ENCODE measurements at regions not wholly inside any gene's neighbourhood (a gene's known extent, or its start where the extent isn't known, plus 50 kb on each side); places are given as distances from the start of the nearest gene placed in this dataset.

DNA sequence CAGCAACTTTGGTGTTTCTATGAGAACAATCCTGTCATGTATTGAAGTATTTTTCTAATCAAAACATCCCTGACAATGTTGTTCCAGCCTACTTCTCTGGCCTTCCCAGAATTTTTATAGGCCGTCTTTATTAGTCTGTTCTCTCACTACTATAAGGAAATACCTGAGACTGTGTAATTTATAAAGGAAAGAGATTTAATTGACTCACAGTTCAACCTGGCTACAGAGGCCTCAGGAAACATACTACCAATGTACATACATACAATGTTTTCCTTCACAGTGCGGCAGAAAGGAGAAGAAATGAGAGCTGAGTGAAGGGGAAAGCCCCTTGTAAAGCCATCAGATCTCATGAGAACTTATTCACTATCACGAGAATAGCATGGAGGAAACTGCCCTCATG, 484.7 kb upstream of the PODXL start:
- no peak for TF ChIP-seq GABPA (IDR thresholded peaks at IDR 0.05; ENCODE audit: low read depth)
- no peak for TF ChIP-seq REST (IDR thresholded peaks at IDR 0.05; ENCODE audit: insufficient replicate concordance, low read depth)
- TF ChIP-seq SPI1 (IDR thresholded peaks at IDR 0.05; ENCODE audit: borderline replicate concordance, low read depth): no peak
- TF ChIP-seq POLR2AphosphoS5 (IDR thresholded peaks at IDR 0.05; ENCODE audit: low read depth): no peak
- TF ChIP-seq, protein P1, sequence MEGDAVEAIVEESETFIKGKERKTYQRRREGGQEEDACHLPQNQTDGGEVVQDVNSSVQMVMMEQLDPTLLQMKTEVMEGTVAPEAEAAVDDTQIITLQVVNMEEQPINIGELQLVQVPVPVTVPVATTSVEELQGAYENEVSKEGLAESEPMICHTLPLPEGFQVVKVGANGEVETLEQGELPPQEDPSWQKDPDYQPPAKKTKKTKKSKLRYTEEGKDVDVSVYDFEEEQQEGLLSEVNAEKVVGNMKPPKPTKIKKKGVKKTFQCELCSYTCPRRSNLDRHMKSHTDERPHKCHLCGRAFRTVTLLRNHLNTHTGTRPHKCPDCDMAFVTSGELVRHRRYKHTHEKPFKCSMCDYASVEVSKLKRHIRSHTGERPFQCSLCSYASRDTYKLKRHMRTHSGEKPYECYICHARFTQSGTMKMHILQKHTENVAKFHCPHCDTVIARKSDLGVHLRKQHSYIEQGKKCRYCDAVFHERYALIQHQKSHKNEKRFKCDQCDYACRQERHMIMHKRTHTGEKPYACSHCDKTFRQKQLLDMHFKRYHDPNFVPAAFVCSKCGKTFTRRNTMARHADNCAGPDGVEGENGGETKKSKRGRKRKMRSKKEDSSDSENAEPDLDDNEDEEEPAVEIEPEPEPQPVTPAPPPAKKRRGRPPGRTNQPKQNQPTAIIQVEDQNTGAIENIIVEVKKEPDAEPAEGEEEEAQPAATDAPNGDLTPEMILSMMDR (IDR thresholded peaks at IDR 0.05; ENCODE audit: insufficient read depth, low read length): no peak
- Histone ChIP-seq H3K27me3 (ENCODE audit: insufficient read depth, poor library complexity, severe bottlenecking) (no peaks in the 10 kb centered on the region), H3K27ac (replicated peaks) (no peak overlapping the region), H3K4me3 (replicated peaks; ENCODE audit: insufficient read depth, low read length) (no peak overlapping the region)
- DNase-seq (ENCODE audit: low read depth in 1 of 2, low spot score in 1 of 2): no peak

DNA sequence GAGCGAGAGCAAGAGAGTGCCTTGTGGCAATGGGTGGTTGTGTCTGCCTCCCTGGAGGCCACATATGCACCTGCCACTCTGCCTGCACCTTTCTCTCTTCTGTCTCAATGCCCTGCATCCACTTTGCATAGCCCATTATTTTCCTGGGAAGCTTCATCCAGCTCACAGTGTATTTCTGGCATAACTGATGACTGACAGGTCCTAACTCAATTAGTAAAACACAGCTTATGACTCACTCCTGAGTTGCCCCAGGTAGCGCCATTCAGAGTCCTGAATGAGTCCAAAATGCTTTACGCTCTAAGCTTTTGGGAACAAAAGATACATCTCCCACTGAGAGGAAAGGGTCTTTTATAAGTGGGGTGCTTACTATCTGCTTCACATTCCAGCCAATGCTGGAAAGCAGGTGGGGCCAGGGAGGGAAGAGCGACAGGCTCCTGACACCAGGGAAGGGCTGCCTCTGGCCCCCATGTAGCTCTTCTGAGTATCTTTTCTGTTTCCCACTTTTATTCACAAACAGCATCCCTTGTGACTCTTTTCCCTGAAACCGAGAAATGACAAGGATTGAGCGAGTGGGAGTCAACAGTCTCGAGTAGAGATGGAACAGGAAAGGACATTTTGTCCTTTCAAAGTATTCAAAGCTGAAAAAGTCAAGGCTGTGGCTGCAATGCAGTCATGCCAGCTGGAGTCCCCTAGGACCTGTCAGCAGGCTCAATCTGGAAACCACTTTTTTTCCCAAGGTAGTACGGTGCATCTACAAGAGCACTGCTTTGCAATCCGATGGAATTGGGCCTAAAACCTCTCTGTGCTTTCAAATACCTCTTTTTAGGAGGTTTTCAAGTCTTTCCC, 479.3 kb upstream of the PODXL start:
- Histone ChIP-seq H3K27ac (replicated peaks) (no peak overlapping the region), H3K27me3 (ENCODE audit: insufficient read depth, poor library complexity, severe bottlenecking) (no peaks in the 10 kb centered on the region), H3K4me3 (replicated peaks; ENCODE audit: insufficient read depth, low read length) (no peak overlapping the region)
- no peak for DNase-seq (ENCODE audit: low read depth in 1 of 2, low spot score in 1 of 2)
- TF ChIP-seq SPI1 (IDR thresholded peaks at IDR 0.05; ENCODE audit: borderline replicate concordance, low read depth) (no peak), REST (IDR thresholded peaks at IDR 0.05; ENCODE audit: insufficient replicate concordance, low read depth) (no peak), POLR2AphosphoS5 (IDR thresholded peaks at IDR 0.05; ENCODE audit: low read depth) (no peak), GABPA (IDR thresholded peaks at IDR 0.05; ENCODE audit: low read depth) (no peak)
- TF ChIP-seq, protein P1 (IDR thresholded peaks at IDR 0.05; ENCODE audit: insufficient read depth, low read length): no peak

DNA sequence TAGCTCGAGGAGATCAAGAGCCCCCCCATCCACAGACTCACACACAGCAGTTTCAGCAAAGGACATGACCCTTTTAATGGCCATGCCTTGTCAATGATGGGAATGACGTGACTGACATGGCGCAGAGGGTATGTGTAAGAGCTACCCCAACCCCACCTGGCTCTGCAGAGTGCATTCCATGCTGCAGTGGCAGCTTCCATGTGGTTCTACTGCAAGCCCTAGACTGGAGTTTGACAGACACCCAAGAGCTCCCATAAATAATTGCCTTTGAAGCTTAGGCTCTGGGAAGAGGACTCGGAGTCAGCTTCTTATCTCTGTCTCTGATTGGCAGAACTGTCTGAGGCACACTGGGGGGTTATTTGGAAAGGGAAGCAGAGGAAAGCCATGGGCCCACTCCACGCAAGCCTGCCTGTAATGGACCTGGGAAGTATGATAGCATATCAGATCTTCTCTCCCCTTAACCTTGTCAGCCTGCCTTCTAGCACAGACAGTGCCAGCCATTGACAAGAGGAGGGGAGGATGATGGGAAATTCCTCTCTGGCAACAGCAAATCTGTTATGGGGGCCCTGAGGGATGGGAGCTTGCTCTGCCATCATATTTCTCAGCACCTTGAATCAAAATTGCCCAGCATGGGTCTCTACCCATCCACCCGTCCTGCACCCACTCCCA, 478.5 kb upstream of the PODXL start:
- DNase-seq (ENCODE audit: low read depth in 1 of 2, low spot score in 1 of 2): no peak
- TF ChIP-seq SPI1 (IDR thresholded peaks at IDR 0.05; ENCODE audit: borderline replicate concordance, low read depth) (no peak), REST (IDR thresholded peaks at IDR 0.05; ENCODE audit: insufficient replicate concordance, low read depth) (no peak), POLR2AphosphoS5 (IDR thresholded peaks at IDR 0.05; ENCODE audit: low read depth) (no peak), GABPA (IDR thresholded peaks at IDR 0.05; ENCODE audit: low read depth) (no peak)
- TF ChIP-seq, protein P1 (IDR thresholded peaks at IDR 0.05; ENCODE audit: insufficient read depth, low read length): no peak
- H3K4me3 ChIP-seq (replicated peaks; ENCODE audit: insufficient read depth, low read length): no peak overlapping the region
- no peaks in the 10 kb centered on the region for H3K27me3 ChIP-seq (ENCODE audit: insufficient read depth, poor library complexity, severe bottlenecking)
- no peak overlapping the region for H3K27ac ChIP-seq (replicated peaks)
